T-cell (primary cell): ENCODE measurements at regions not wholly inside any gene's neighbourhood (a gene's known extent, or its start where the extent isn't known, plus 50 kb on each side); places are given as distances from the start of the nearest gene placed in this dataset.
A peak's percentile ranks its signal among the peaks of the same experiment; 100 is the strongest.
"Not testable (repeated sequence)": the region's sequence is repeated elsewhere in the genome, so short reads cannot be mapped to it uniquely, and the experiment has no call there.

Source experiments
- ATAC-seq, 4 experiments: fragments of 200-7000 bp in 3 of 4; fragments of 150-1000 bp in 1 of 4; cut with Tn5 transposase; replicated peaks in 1 of 4; 1 replicate in 3 of 4; 2 replicates in 1 of 4; pipeline ENCODE4 v1.10.0; 2021; ENCODE audit warnings: moderate library complexity in 3 of 4, mild to moderate bottlenecking in 2 of 4, moderate number of reproducible peaks in 1 of 4
- CTCF ChIA-PET, 2 donors: fragments of 300-600 bp; sonication (Branson Sonifier 250); formaldehyde crosslinking; loops; one replicate each; lab custom pipeline; 2022; ENCODE audit warnings: antibody characterized with exemption in 2 of 2; lab: Charles Lee
- POLR2A ChIA-PET, 2 donors: fragments of 300-600 bp; sonication (Branson Sonifier 250); formaldehyde crosslinking; loops; one replicate each; lab custom pipeline; 2022; ENCODE audit warnings: antibody characterized with exemption in 2 of 2; lab: Charles Lee
- DNase-seq, 35 experiments: peaks; one replicate each; pipeline versions ENCODE4 v3.0.0 to v3.0.0-alpha.2; 2013 to 2023
- H3K27ac ChIP-seq: one replicate; pipeline ENCODE4 v1.5.1; 2013; ENCODE audit warnings: low read length
- H3K27me3 ChIP-seq, 2 experiments: replicated peaks in 1 of 2; 1 replicate in 1 of 2; 2 replicates in 1 of 2; pipeline versions ENCODE4 v1.6.1 to v1.7.0; 2013; ENCODE audit warnings: low read length in 1 of 2, mixed read lengths in 1 of 2; ENCODE audit not compliant: control insufficient read depth in 2 of 2, insufficient read depth in 2 of 2; ENCODE audit errors: extremely low read depth in 1 of 2
- H3K36me3 ChIP-seq, 2 donors: 1 replicate in 1 of 2; 2 replicates in 1 of 2; pipeline versions ENCODE4 v1.6.1 to v1.7.0; 2013; ENCODE audit warnings: low read length in 1 of 2; ENCODE audit not compliant: control insufficient read depth in 2 of 2, insufficient read depth in 1 of 2; ENCODE audit errors: extremely low read depth in 1 of 2
- H3K4me1 ChIP-seq, 2 experiments: 1 replicate in 1 of 2; 2 replicates in 1 of 2; pipeline versions ENCODE4 v1.6.1 to v1.7.0; 2013; ENCODE audit warnings: low read length in 2 of 2, mixed read lengths in 1 of 2; ENCODE audit not compliant: insufficient read depth in 2 of 2, control insufficient read depth in 1 of 2; ENCODE audit errors: extremely low read depth in 1 of 2
- H3K4me3 ChIP-seq, 2 donors: 1 replicate in 1 of 2; 2 replicates in 1 of 2; pipeline versions ENCODE4 v1.5.1 to v1.7.0; 2013; ENCODE audit warnings: mild to moderate bottlenecking in 2 of 2, low read length in 1 of 2, moderate library complexity in 1 of 2; ENCODE audit not compliant: control insufficient read depth in 1 of 2; ENCODE audit errors: extremely low read depth in 1 of 2
- H3K9me3 ChIP-seq: 2 replicates; pipeline ENCODE4 v1.7.0; 2013
- H3K27ac Mint-ChIP-seq, 2 donors: one replicate each; pipeline ENCODE4 v1.8.0; 2020 to 2021; ENCODE audit warnings: mild to moderate bottlenecking in 2 of 2, mixed read lengths in 2 of 2
- H3K27me3 Mint-ChIP-seq, 2 donors: one replicate each; pipeline ENCODE4 v1.8.0; 2021 to 2022; ENCODE audit warnings: mixed read lengths in 2 of 2
- H3K36me3 Mint-ChIP-seq: one replicate; pipeline ENCODE4 v1.8.0; 2021; ENCODE audit warnings: mixed read lengths
- H3K4me1 Mint-ChIP-seq, 3 donors: one replicate each; pipeline ENCODE4 v1.8.0; 2020 to 2022; ENCODE audit warnings: mixed read lengths in 3 of 3, mild to moderate bottlenecking in 1 of 3
- H3K4me3 Mint-ChIP-seq, 3 donors: one replicate each; pipeline ENCODE4 v1.8.0; 2020 to 2022; ENCODE audit warnings: mild to moderate bottlenecking in 3 of 3, mixed read lengths in 3 of 3, moderate library complexity in 3 of 3
- H3K9me3 Mint-ChIP-seq, 3 donors: one replicate each; pipeline ENCODE4 v1.8.0; 2020 to 2022; ENCODE audit warnings: mixed read lengths in 3 of 3
- WGBS: methylation state at CpG from one replicate; pipeline ENCODE4 v1.1.5; 2013; ENCODE audit warnings: missing lambda C conversion rate; ENCODE audit not compliant: insufficient coverage; 5-methylcytosine and 5-hydroxymethylcytosine counted together

- H3K4me1 Mint-ChIP-seq, H3K9me3 Mint-ChIP-seq, POLR2A ChIA-PET, CTCF ChIA-PET, H3K4me3 Mint-ChIP-seq, DNase-seq, H3K36me3 ChIP-seq, H3K4me3 ChIP-seq, H3K27me3 ChIP-seq, H3K4me1 ChIP-seq, H3K27ac Mint-ChIP-seq, H3K36me3 Mint-ChIP-seq, H3K27ac ChIP-seq, H3K9me3 ChIP-seq, ATAC-seq: not testable (repeated sequence)
- WGBS: no CpG with 5 or more reads among the region's 1 CpG
- H3K27me3 Mint-ChIP-seq: peaks cover 8 to 26% of the 10 kb centered on the region in 2 donors
Measured at GRCh38 chrX:75961321-75961720, 176.3 kb upstream of the MAGEE2 start.

GRCh38 chrX:75963774-75964173, 178.7 kb upstream of the MAGEE2 start:
- Histone ChIP-seq H3K27me3 (no peaks in the 10 kb centered on the region), H3K9me3 (no peaks in the 10 kb centered on the region), H3K4me1 (no peaks in the 10 kb centered on the region), H3K36me3 (no peaks in the 10 kb centered on the region), H3K4me3 (no peak overlapping the region), H3K27ac (no peak overlapping the region)
- Mint-ChIP-seq H3K9me3 (no peaks in the 10 kb centered on the region), H3K27me3 (peaks cover 4 to 12% of the 10 kb centered on the region in 2 donors), H3K27ac (no peak overlapping the region), H3K4me3 (no peak overlapping the region), H3K36me3 (no peaks in the 10 kb centered on the region), H3K4me1 (no peaks in the 10 kb centered on the region)
- no peak for DNase-seq
- no peak for ATAC-seq
- CTCF ChIA-PET: no interaction called here
- WGBS: 61% methylated on average over 4 of the region's 7 CpGs
- POLR2A ChIA-PET: no interaction called here

GRCh38 chrX:75968293-75968692, 183.2 kb upstream of the MAGEE2 start:
- CTCF ChIA-PET: no interaction called here
- ATAC-seq (no peak), DNase-seq (no peak)
- Histone ChIP-seq H3K27ac (no peak overlapping the region), H3K27me3 (no peaks in the 10 kb centered on the region), H3K36me3 (no peaks in the 10 kb centered on the region), H3K4me3 (no peak overlapping the region), H3K4me1 (no peaks in the 10 kb centered on the region), H3K9me3 (no peaks in the 10 kb centered on the region)
- Mint-ChIP-seq H3K9me3 (no peaks in the 10 kb centered on the region), H3K27ac (peak overlapping the region in 1 of 2 donors; percentile 43), H3K36me3 (no peaks in the 10 kb centered on the region), H3K27me3 (no peaks in the 10 kb centered on the region), H3K4me1 (no peaks in the 10 kb centered on the region), H3K4me3 (no peak overlapping the region)
- POLR2A ChIA-PET: no interaction called here
- 57% methylated on average over 2 of the region's 5 CpGs for WGBS

GRCh38 chrX:75986976-75987375, 185.9 kb upstream of the PBDC1 start:
- no peak overlapping the region for H3K27ac ChIP-seq
- H3K27me3 Mint-ChIP-seq: peaks cover 2 to 33% of the 10 kb centered on the region in 2 donors
- no peaks in the 10 kb centered on the region for H3K9me3 ChIP-seq
- ATAC-seq (no peak), DNase-seq (no peak)
- POLR2A ChIA-PET: no interaction called here
- H3K4me1 Mint-ChIP-seq: no peaks in the 10 kb centered on the region
- H3K36me3 Mint-ChIP-seq: no peaks in the 10 kb centered on the region
- no peaks in the 10 kb centered on the region for H3K27me3 ChIP-seq
- H3K4me3 Mint-ChIP-seq: no peak overlapping the region
- no peaks in the 10 kb centered on the region for H3K9me3 Mint-ChIP-seq
- no peaks in the 10 kb centered on the region for H3K36me3 ChIP-seq
- CTCF ChIA-PET: no interaction called here
- WGBS: no CpG with 5 or more reads among the region's 2 CpGs
- H3K4me3 ChIP-seq: no peak overlapping the region
- H3K27ac Mint-ChIP-seq: no peak overlapping the region
- H3K4me1 ChIP-seq: no peaks in the 10 kb centered on the region

DNA sequence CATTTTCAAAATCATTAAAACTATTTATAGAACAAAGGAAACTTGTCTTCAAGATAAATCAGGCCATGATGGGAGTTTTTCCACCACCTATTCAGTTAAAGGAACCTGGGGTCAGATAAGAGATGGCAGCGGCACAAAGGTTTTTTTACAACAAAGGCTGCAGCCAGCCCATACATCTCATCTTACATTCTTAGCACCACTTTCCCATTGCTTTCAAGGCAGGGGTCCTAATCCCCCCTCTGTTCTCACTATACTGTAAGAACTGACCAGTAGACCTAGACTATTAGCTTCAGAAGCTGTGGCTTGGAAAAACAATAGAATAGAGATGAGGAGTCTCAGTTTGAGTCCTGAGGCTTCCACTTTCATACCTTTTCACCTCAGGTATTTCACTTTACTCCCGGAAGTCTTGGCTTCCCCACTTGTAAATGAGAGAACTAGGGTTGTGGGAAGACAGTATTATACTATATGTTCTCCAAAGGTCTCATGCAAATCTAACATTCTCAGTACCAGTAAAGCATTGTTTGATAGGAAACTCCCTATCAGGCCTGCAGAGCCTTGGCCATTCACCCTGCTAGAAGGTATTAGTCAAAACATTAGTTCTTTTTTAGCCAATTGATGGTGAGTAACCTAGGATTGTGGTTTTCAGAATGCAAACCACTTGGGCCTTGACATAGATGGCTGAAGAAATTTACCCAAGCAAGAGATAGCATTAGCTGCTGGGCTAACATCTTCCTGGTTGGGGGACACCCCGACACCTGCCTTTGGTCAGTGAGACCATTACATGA, 182.9 kb upstream of the PBDC1 start:
- Mint-ChIP-seq H3K36me3 (no peaks in the 10 kb centered on the region), H3K9me3 (no peaks in the 10 kb centered on the region), H3K4me3 (no peak overlapping the region), H3K4me1 (no peaks in the 10 kb centered on the region), H3K27me3 (peaks cover 0 to 25% of the 10 kb centered on the region in 2 donors), H3K27ac (no peak overlapping the region)
- DNase-seq: no peak
- H3K27ac ChIP-seq: no peak overlapping the region
- no peaks in the 10 kb centered on the region for H3K4me1 ChIP-seq
- ATAC-seq: no peak
- no CpG with 5 or more reads among the region's 3 CpGs for WGBS
- H3K9me3 ChIP-seq: no peaks in the 10 kb centered on the region
- ChIA-PET CTCF (no interaction called here), POLR2A (no interaction called here)
- H3K4me3 ChIP-seq: no peak overlapping the region
- H3K36me3 ChIP-seq: no peaks in the 10 kb centered on the region
- no peaks in the 10 kb centered on the region for H3K27me3 ChIP-seq

DNA sequence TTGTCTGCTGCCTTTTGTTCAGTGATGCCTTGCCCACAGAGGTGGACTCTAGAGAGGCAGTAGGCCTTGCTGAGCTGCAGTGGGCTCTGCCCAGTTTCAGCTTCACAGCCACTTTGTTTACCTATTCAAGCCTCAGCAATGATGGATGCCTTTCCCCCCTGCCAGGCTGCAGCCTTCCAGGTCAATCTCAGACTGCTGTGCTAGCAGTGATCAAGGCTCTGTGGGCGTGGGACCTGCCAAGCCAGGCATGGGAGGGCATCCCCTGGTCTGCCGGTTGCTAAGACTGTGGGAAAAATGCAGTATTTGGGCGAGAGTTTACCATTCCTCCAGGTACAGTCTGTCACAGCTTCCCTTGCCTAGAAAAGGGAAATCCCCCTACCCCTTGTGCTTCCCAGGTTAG, 175.2 kb upstream of the PBDC1 start:
- no peak for ATAC-seq
- H3K4me3 Mint-ChIP-seq: no peak overlapping the region

More for the DNA sequence above, 175.2 kb upstream of the PBDC1 start:
- no peaks in the 10 kb centered on the region for H3K27me3 ChIP-seq
- H3K27ac Mint-ChIP-seq: no peak overlapping the region
- no peaks in the 10 kb centered on the region for H3K36me3 Mint-ChIP-seq
- no peak overlapping the region for H3K4me3 ChIP-seq
- no peaks in the 10 kb centered on the region for H3K4me1 Mint-ChIP-seq
- peaks cover 0 to 53% of the 10 kb centered on the region in 2 donors for H3K27me3 Mint-ChIP-seq
- no peaks in the 10 kb centered on the region for H3K9me3 Mint-ChIP-seq
- no peaks in the 10 kb centered on the region for H3K9me3 ChIP-seq
- H3K27ac ChIP-seq: no peak overlapping the region
- no peaks in the 10 kb centered on the region for H3K36me3 ChIP-seq
- CTCF ChIA-PET: no interaction called here
- DNase-seq: no peak
- no peaks in the 10 kb centered on the region for H3K4me1 ChIP-seq
- no CpG with 5 or more reads among the region's 3 CpGs for WGBS
- POLR2A ChIA-PET: no interaction called here
